ENCODE measurements at regions not wholly inside any gene's neighbourhood (a gene's known extent, or its start where the extent isn't known, plus 50 kb on each side); places are given as distances from the start of the nearest gene placed in this dataset.

- no peaks in the 10 kb centered on the region for H3K27me3 ChIP-seq
- intact Hi-C loops (cut with DNase I) = no loop called here
- ATAC-seq (no peak), DNase-seq (no peak), FAIRE-seq (no peak)
- no peaks in the 10 kb centered on the region for H3K36me3 ChIP-seq
- 42 to 49% methylated on average over 1 of the region's 1 CpG for WGBS, 2 donors
- H3K9me3 ChIP-seq = no peaks in the 10 kb centered on the region
- H3K27ac ChIP-seq = no peak overlapping the region
- no peak for TF ChIP-seq CTCF (IDR thresholded peaks at IDR 0.05)
- no peak overlapping the region for H3K4me3 ChIP-seq
- H3K4me1 ChIP-seq = no peaks in the 10 kb centered on the region
These were observed 482.6 kb upstream of the ZFHX3 start for GRCh38 chr16:73530529-73530928.

DNA sequence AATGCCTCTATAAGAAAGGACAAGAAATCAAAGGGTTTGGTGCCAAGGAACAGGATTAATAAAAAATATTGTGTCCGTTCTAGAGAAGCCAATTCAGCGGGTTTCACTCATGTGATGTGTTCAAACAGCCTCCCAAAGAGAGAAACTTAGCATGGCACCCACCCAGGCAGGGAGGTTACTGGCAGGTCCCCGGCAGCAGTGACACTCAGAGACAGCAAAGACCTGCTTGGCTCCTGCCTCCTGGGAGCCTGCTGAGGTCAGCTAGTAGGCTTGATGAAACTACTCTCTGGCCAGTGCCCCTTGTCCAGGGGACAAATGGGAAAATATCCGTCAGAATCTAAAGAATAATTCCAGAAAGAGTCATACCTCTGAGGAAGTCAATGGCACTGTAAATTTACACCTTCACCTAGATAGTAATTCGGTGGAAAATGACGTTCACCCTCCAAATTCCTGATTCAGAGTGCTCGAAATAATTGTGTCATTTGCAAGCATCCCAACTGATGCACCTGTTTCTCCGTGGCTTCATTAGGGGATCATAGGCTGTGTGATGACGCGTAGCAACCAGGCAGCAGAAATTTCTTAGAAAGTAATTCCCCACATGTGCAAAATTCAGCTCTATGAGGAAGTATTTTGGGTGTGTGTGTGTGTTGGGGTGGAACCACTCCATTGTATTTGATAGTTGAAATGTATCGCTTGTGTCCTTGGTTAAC is 481.5 kb upstream of the ZFHX3 start:
- 66 to 79% methylated on average over 11 of the region's 11 CpGs for WGBS, 2 donors
- DNase-seq (no peak), FAIRE-seq (no peak), ATAC-seq (no peak)
- H3K36me3 ChIP-seq = no peaks in the 10 kb centered on the region
- no peak overlapping the region for H3K27ac ChIP-seq
- no peaks in the 10 kb centered on the region for H3K9me3 ChIP-seq
- intact Hi-C loops (cut with DNase I) = no loop called here
- TF ChIP-seq CTCF (IDR thresholded peaks at IDR 0.05) = no peak
- no peaks in the 10 kb centered on the region for H3K27me3 ChIP-seq
- no peak overlapping the region for H3K4me3 ChIP-seq
- H3K4me1 ChIP-seq = no peaks in the 10 kb centered on the region

DNA sequence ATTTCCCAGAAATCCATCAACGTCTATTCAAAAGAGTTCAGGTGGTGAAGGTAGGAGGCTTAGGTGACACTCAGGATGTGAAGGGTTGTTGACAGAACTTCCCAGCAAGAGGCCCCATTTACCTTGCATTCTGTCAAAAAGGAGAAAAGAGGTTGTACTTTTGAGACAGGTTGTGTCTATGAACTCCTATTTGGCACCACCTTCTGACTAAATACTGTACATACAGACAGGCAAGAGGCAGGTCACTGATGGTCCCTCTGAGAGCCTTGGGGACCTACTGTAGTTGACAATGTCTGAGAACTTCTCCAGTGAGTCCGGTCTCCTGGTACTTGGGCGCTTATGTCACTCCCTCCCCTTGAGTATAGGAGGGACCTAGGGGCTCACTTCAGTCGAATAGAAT is 479.3 kb upstream of the ZFHX3 start:
- TF ChIP-seq CTCF (IDR thresholded peaks at IDR 0.05) = no peak
- FAIRE-seq = no peak
- intact Hi-C loops (cut with DNase I) = no loop called here
- no peak for DNase-seq
- no peak overlapping the region for H3K4me3 ChIP-seq
- no peak overlapping the region for H3K27ac ChIP-seq
- no peaks in the 10 kb centered on the region for H3K9me3 ChIP-seq
- no peaks in the 10 kb centered on the region for H3K27me3 ChIP-seq
- ATAC-seq = no peak
- no peaks in the 10 kb centered on the region for H3K4me1 ChIP-seq
- 53 to 65% methylated on average over 4 of the region's 4 CpGs for WGBS, 2 donors
- H3K36me3 ChIP-seq = no peaks in the 10 kb centered on the region

DNA sequence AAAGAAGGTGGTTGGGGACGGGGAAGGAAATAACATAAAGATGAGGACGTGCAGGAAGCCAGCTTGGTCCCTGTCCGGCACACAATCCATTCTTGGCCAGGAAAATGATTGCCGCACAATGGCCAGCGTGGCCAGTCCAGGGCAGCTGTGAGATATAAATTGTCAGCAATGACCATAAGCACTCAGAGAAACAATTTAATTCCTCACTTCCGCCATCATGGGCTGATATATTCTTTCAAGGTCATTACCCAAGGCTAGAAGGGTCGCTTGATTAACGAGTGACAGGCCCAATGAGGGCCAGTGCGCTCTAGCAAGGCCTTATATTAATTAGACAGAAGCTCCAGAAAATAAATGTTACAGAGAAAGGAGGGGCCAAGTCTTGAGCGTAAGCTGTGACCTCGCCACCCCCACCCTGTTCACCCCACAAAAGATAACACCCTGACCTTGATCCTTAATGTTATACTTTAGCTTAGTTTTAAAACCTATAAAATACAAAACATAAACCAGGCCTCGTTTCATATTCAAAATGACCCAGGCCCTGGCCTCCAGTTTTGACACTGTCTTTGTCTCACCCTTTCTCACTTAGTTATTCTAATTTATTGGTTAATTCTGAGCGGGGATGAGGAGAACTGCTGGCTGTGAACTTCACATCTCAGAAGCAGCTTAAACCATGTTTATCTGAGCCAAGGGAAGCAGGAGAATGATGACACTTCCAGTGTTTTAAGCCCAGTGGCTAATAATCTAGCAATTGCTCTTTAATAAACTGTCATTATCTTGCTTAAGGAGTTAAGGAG is 478.3 kb upstream of the ZFHX3 start:
- H3K4me3 ChIP-seq = no peak overlapping the region
- no peaks in the 10 kb centered on the region for H3K4me1 ChIP-seq
- H3K9me3 ChIP-seq = no peaks in the 10 kb centered on the region
- intact Hi-C loops (cut with DNase I) = no loop called here
- H3K27me3 ChIP-seq = no peaks in the 10 kb centered on the region
- no peak for TF ChIP-seq CTCF (IDR thresholded peaks at IDR 0.05)
- 76 to 84% methylated on average over 13 of the region's 13 CpGs for WGBS, 2 donors
- no peaks in the 10 kb centered on the region for H3K36me3 ChIP-seq
- no peak overlapping the region for H3K27ac ChIP-seq
- DNase-seq (no peak), FAIRE-seq (no peak), ATAC-seq (no peak)

DNA sequence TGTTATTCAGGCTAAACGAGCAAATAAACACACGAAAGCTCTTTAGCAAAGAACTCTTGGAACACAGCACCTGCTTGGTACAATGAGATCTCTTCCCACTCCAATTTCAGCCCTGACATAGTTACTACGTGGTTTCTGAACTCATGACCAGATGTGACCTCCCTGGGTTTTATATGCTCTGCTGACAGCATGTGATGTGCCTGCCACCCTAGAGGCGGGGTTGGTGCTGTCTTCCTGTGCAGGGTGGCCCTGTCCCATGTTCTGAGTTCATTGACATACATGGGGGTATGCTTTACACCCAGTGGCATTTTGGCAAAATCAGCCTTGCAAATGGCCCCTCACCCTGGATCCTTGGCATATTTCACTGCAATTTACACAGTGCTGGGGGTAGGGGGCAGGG is 475.3 kb upstream of the ZFHX3 start:
- Histone ChIP-seq H3K4me3 (no peak overlapping the region), H3K9me3 (no peaks in the 10 kb centered on the region), H3K36me3 (no peaks in the 10 kb centered on the region), H3K27me3 (no peaks in the 10 kb centered on the region), H3K27ac (no peak overlapping the region), H3K4me1 (no peaks in the 10 kb centered on the region)
- no peak for FAIRE-seq
- intact Hi-C loops (cut with DNase I) = no loop called here
- 57 to 65% methylated on average over 4 of the region's 4 CpGs for WGBS, 2 donors
- DNase-seq = no peak
- no peak for TF ChIP-seq CTCF (IDR thresholded peaks at IDR 0.05)
- no peak for ATAC-seq
